Activated T-cell treated with anti-CD3 and anti-CD28 coated beads for 48 hours (primary cell): ENCODE measurements at regions not wholly inside any gene's neighbourhood (a gene's known extent, or its start where the extent isn't known, plus 50 kb on each side); places are given as distances from the start of the nearest gene placed in this dataset.
A peak's percentile ranks its signal among the peaks of the same experiment; 100 is the strongest.
"Not testable (repeated sequence)": the region's sequence is repeated elsewhere in the genome, so short reads cannot be mapped to it uniquely, and the experiment has no call there.

ENCODE experiments used
- DNase-seq: peaks from one replicate; pipeline ENCODE4 v3.0.0-alpha.2; 2020; ENCODE audit warnings: low read depth

GRCh38 chrX:47302396-47302795 is 68.0 kb upstream of the ZNF157 start:
- no peak for DNase-seq

DNA sequence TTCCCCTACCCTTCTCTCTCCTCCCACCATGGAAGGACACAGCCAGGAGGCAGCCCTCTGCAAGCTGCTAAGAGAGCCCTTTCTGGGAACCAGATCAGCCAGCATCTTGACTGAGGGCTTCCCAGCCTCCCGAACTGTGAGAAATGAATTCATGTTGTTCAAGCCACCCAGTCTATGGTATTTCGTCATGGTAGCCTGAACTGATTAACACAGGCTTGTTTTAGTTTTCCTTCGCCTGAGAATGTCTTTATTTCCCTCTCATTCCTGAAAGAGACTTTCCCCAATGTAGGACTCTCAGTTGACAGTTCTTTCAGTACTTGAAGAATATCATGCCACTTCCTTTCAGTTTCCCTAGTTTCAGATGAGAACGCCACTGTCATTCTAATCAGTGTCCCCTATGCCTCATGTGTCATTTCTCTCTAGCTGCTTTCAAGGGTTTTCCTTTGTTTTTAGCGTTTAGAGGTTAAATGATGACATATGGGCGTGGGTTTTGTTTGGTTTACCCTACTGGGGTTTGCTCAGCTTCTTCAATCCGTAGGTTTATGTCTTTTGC is 63.8 kb upstream of the ZNF157 start:
- DNase-seq, result not testable (repeated sequence)

DNA sequence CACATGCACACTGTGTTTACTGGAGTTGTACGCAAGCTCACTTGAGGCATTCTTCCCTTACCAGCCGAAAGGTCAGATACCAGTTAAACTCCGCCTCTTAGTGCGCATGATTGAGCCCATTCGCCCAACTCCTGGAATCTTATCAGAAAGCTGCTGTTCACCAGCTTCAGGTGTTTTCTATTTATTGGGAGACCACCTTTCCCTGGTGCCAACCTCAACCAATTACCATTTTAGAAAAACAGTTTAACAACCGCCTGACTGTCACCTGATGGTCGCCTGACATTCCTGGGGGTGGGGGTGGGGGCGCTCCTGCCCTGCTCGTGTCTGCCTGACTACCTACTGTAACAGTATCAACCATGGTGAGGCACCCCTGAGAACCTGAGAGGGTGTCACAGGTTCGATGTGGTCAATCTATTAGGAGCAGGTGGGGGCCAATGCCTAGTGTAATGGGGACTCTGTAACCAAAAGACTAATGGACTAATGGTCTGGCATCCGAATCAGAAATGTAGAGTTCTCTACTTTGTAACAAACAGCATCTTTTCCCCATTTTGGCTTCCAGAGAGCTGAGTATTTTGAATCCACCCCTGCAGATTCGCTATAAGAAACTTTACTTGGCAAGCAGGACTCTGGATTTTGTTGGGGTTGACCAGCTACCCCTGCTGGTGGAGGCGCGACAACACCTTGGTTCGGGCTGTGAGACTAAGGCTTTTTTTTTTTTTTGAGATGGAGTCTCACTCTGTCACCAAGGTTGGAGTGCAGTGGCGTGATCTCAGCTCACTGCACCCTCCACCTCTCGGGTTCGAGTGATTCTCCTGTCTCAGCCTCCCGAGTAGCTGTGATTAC is 58.2 kb upstream of the ZNF157 start:
- peak; percentile 26 for DNase-seq

DNA sequence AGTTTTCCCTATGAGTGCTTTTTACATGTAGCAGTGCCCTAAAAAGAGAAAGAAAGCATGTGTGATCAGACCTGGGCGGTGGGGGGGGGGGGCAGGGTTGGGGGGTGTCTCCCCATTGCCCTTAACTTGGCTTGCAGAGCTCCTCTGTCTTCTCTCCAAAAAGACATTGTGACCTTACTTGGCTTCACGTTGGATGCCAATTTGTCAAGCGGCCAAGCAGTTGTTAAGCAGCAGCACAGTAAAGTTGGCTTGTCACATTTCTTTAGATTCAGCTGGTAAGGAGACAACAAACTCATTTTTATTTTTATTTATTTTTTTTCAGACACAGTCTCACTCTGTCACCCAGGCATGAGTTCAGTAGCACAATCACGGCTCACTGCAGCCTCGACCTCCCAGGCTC is 57.3 kb upstream of the ZNF157 start:
- DNase-seq, result no peak

- no peak for DNase-seq
Measured at GRCh38 chrX:47316276-47317025, 53.9 kb upstream of the ZNF157 start.
